Mesendoderm (in vitro differentiated cells): ENCODE measurements at regions not wholly inside any gene's neighbourhood (a gene's known extent, or its start where the extent isn't known, plus 50 kb on each side); places are given as distances from the start of the nearest gene placed in this dataset.

ENCODE experiments used
- DNase-seq: peaks from one replicate; pipeline ENCODE4 v3.0.0; 2013
- H2AK5ac ChIP-seq: 2 replicates; pipeline ENCODE4 v1.6.1; 2013; ENCODE audit warnings: low read length, inconsistent platforms
- H2BK120ac ChIP-seq: 2 replicates; pipeline ENCODE4 v1.6.1; 2013; ENCODE audit warnings: low read depth, mild to moderate bottlenecking, low read length, moderate library complexity, mixed read lengths
- H2BK15ac ChIP-seq: replicated peaks from 2 replicates; pipeline ENCODE4 v1.6.1; 2013; ENCODE audit warnings: low read depth, mild to moderate bottlenecking, moderate library complexity
- H2BK5ac ChIP-seq: 2 replicates; pipeline ENCODE4 v1.6.1; 2013; ENCODE audit warnings: low read length, inconsistent platforms
- H3K18ac ChIP-seq: 2 replicates; pipeline ENCODE4 v1.6.1; 2013; ENCODE audit warnings: mild to moderate bottlenecking, low read length, mixed read lengths
- H3K23ac ChIP-seq: one replicate; pipeline ENCODE4 v1.6.1; 2013; ENCODE audit warnings: low read length
- H3K27ac ChIP-seq: 2 replicates; pipeline ENCODE4 v1.5.1; 2013; ENCODE audit warnings: low read depth, mild to moderate bottlenecking, inconsistent platforms, low read length, moderate library complexity
- H3K27me3 ChIP-seq: 2 replicates; pipeline ENCODE4 v1.6.1; 2013; ENCODE audit warnings: low read length, control low read depth, mild to moderate bottlenecking, inconsistent platforms; ENCODE audit not compliant: insufficient read depth, poor library complexity
- H3K36me3 ChIP-seq: 2 replicates; pipeline ENCODE4 v1.6.1; 2013; ENCODE audit warnings: low read length, inconsistent platforms; ENCODE audit not compliant: control insufficient read depth, insufficient read depth
- H3K4ac ChIP-seq: one replicate; pipeline ENCODE4 v1.6.1; 2013; ENCODE audit warnings: low read depth, mild to moderate bottlenecking, low read length, moderate library complexity
- H3K4me1 ChIP-seq: 2 replicates; pipeline ENCODE4 v1.6.1; 2013; ENCODE audit warnings: low read depth, low read length, inconsistent platforms; ENCODE audit not compliant: control insufficient read depth
- H3K4me2 ChIP-seq: 2 replicates; pipeline ENCODE4 v1.6.1; 2013; ENCODE audit warnings: low read length
- H3K4me3 ChIP-seq: 2 replicates; pipeline ENCODE4 v1.5.1; 2013; ENCODE audit warnings: mild to moderate bottlenecking, low read length
- H3K56ac ChIP-seq: one replicate; pipeline ENCODE4 v1.6.1; 2013; ENCODE audit warnings: low read length
- H3K79me1 ChIP-seq: 2 replicates; pipeline ENCODE4 v1.6.1; 2013; ENCODE audit warnings: low read length, inconsistent platforms
- H3K79me2 ChIP-seq: 2 replicates; pipeline ENCODE4 v1.6.1; 2013; ENCODE audit warnings: mild to moderate bottlenecking, low read length; ENCODE audit not compliant: control insufficient read depth, insufficient read depth
- H3K9ac ChIP-seq: 2 replicates; pipeline ENCODE4 v1.6.1; 2013; ENCODE audit warnings: low read length, inconsistent platforms
- H4K5ac ChIP-seq: one replicate; pipeline ENCODE4 v1.6.1; 2013; ENCODE audit warnings: low read length
- H4K8ac ChIP-seq: one replicate; pipeline ENCODE4 v1.6.1; 2013; ENCODE audit warnings: low read depth, mild to moderate bottlenecking, control low read depth, low read length, moderate library complexity
- WGBS: extraction: QIAGEN DNeasy Blood & Tissue Kit; methylation state at CpG from one replicate; pipeline ENCODE4 v1.1.7; 2013; ENCODE audit warnings: low lambda C conversion rate, missing lambda C conversion rate; ENCODE audit not compliant: insufficient coverage; ENCODE audit errors: extremely low coverage; 5-methylcytosine and 5-hydroxymethylcytosine counted together

- WGBS = no CpG with 5 or more reads among the region's 4 CpGs
- Histone ChIP-seq H3K27ac (no peak overlapping the region), H3K4me3 (no peak overlapping the region)
Measured at GRCh38 chrX:10797466-10797865, 177.1 kb upstream of the MID1 start.

GRCh38 chrX:10798041-10798440 lies 177.7 kb upstream of the MID1 start:
- no peak for DNase-seq
- no peak overlapping the region for H4K8ac ChIP-seq
- no peaks in the 10 kb centered on the region for H3K79me1 ChIP-seq
- H3K56ac ChIP-seq = no peak overlapping the region
- no peak overlapping the region for H3K4me2 ChIP-seq
- no peak overlapping the region for H2BK15ac ChIP-seq
- H4K5ac ChIP-seq = no peak overlapping the region
- no peak overlapping the region for H2AK5ac ChIP-seq
- H3K36me3 ChIP-seq = no peaks in the 10 kb centered on the region
- H3K18ac ChIP-seq = no peak overlapping the region
- no peak overlapping the region for H2BK5ac ChIP-seq
- no peaks in the 10 kb centered on the region for H3K79me2 ChIP-seq
- no peak overlapping the region for H3K9ac ChIP-seq
- H3K4ac ChIP-seq = no peak overlapping the region
- H3K4me1 ChIP-seq = no peaks in the 10 kb centered on the region
- no CpG with 5 or more reads among the region's 3 CpGs for WGBS
- no peaks in the 10 kb centered on the region for H3K27me3 ChIP-seq
- H3K4me3 ChIP-seq = no peak overlapping the region
- no peak overlapping the region for H3K23ac ChIP-seq
- H3K27ac ChIP-seq = no peak overlapping the region
- H2BK120ac ChIP-seq = no peak overlapping the region

More at GRCh38 chrX:10797466-10797865, 177.1 kb upstream of the MID1 start:
- H3K4me1 ChIP-seq = no peaks in the 10 kb centered on the region
- peak; percentile 1 for DNase-seq
- no peak overlapping the region for H2BK5ac ChIP-seq
- H3K4me2 ChIP-seq = no peak overlapping the region
- no peak overlapping the region for H4K8ac ChIP-seq
- H3K9ac ChIP-seq = no peak overlapping the region
- no peak overlapping the region for H3K4ac ChIP-seq
- no peak overlapping the region for H3K56ac ChIP-seq
- no peak overlapping the region for H2BK15ac ChIP-seq
- no peaks in the 10 kb centered on the region for H3K79me1 ChIP-seq
- no peaks in the 10 kb centered on the region for H3K79me2 ChIP-seq
- no peaks in the 10 kb centered on the region for H3K36me3 ChIP-seq
- no peak overlapping the region for H3K23ac ChIP-seq
- no peak overlapping the region for H3K18ac ChIP-seq
- no peak overlapping the region for H2AK5ac ChIP-seq
- H4K5ac ChIP-seq = no peak overlapping the region
- no peaks in the 10 kb centered on the region for H3K27me3 ChIP-seq
- no peak overlapping the region for H2BK120ac ChIP-seq

- no peaks in the 10 kb centered on the region for H3K36me3 ChIP-seq
- no peaks in the 10 kb centered on the region for H3K79me2 ChIP-seq
- no peaks in the 10 kb centered on the region for H3K4me1 ChIP-seq
- no peak overlapping the region for H3K4ac ChIP-seq
- H2BK15ac ChIP-seq = no peak overlapping the region
- no peak overlapping the region for H3K27ac ChIP-seq
- H4K8ac ChIP-seq = no peak overlapping the region
- H2BK5ac ChIP-seq = no peak overlapping the region
- no peak overlapping the region for H3K23ac ChIP-seq
- no peak for DNase-seq
- H2BK120ac ChIP-seq = no peak overlapping the region
- no peak overlapping the region for H4K5ac ChIP-seq
- no peak overlapping the region for H3K56ac ChIP-seq
- H3K4me3 ChIP-seq = no peak overlapping the region
- no peaks in the 10 kb centered on the region for H3K27me3 ChIP-seq
- H3K9ac ChIP-seq = no peak overlapping the region
- H3K18ac ChIP-seq = no peak overlapping the region
- no peak overlapping the region for H3K4me2 ChIP-seq
- no peaks in the 10 kb centered on the region for H3K79me1 ChIP-seq
- H2AK5ac ChIP-seq = no peak overlapping the region
Measured at GRCh38 chrX:10800796-10801195, 180.4 kb upstream of the MID1 start.

- Histone ChIP-seq H2BK15ac (no peak overlapping the region), H3K18ac (no peak overlapping the region), H2AK5ac (no peak overlapping the region), H3K4me1 (no peaks in the 10 kb centered on the region), H4K5ac (no peak overlapping the region), H3K27me3 (no peaks in the 10 kb centered on the region), H3K4me3 (no peak overlapping the region), H3K23ac (no peak overlapping the region), H3K79me1 (no peaks in the 10 kb centered on the region), H4K8ac (no peak overlapping the region), H3K79me2 (no peaks in the 10 kb centered on the region), H3K27ac (no peak overlapping the region), H2BK5ac (no peak overlapping the region), H3K9ac (no peak overlapping the region), H3K4ac (no peak overlapping the region), H3K56ac (no peak overlapping the region), H2BK120ac (no peak overlapping the region), H3K4me2 (no peak overlapping the region), H3K36me3 (no peaks in the 10 kb centered on the region)
- no CpG with 5 or more reads among the region's 3 CpGs for WGBS
- DNase-seq = no peak
Measured at GRCh38 chrX:10811111-10811510, 190.7 kb upstream of the MID1 start.

GRCh38 chrX:10813761-10814160 lies 193.4 kb upstream of the MID1 start:
- H3K18ac ChIP-seq = no peak overlapping the region
- no peak overlapping the region for H3K56ac ChIP-seq
- no peak overlapping the region for H4K8ac ChIP-seq
- H3K27me3 ChIP-seq = no peaks in the 10 kb centered on the region
- no peak overlapping the region for H3K23ac ChIP-seq
- no peaks in the 10 kb centered on the region for H3K79me1 ChIP-seq
- H2BK120ac ChIP-seq = no peak overlapping the region
- no peak overlapping the region for H2AK5ac ChIP-seq
- no peak overlapping the region for H3K4me3 ChIP-seq
- no peak overlapping the region for H2BK15ac ChIP-seq
- H3K4ac ChIP-seq = no peak overlapping the region
- WGBS = no CpG with 5 or more reads among the region's 2 CpGs
- no peak overlapping the region for H4K5ac ChIP-seq
- no peaks in the 10 kb centered on the region for H3K79me2 ChIP-seq
- no peak for DNase-seq
- H3K4me2 ChIP-seq = no peak overlapping the region
- no peaks in the 10 kb centered on the region for H3K36me3 ChIP-seq
- no peak overlapping the region for H3K9ac ChIP-seq
- no peak overlapping the region for H3K27ac ChIP-seq
- no peaks in the 10 kb centered on the region for H3K4me1 ChIP-seq
- no peak overlapping the region for H2BK5ac ChIP-seq

- H2BK120ac ChIP-seq = no peak overlapping the region
- H3K23ac ChIP-seq = no peak overlapping the region
- no peak overlapping the region for H3K18ac ChIP-seq
- no peak overlapping the region for H3K4me3 ChIP-seq
- no peaks in the 10 kb centered on the region for H3K79me1 ChIP-seq
- H3K9ac ChIP-seq = no peak overlapping the region
- H2BK5ac ChIP-seq = no peak overlapping the region
- no peak overlapping the region for H3K27ac ChIP-seq
- no peaks in the 10 kb centered on the region for H3K27me3 ChIP-seq
- H3K4ac ChIP-seq = no peak overlapping the region
- no peaks in the 10 kb centered on the region for H3K79me2 ChIP-seq
- no peak overlapping the region for H2AK5ac ChIP-seq
- no peak overlapping the region for H3K4me2 ChIP-seq
- no peak for DNase-seq
- no peak overlapping the region for H4K5ac ChIP-seq
- no peak overlapping the region for H2BK15ac ChIP-seq
- H3K56ac ChIP-seq = no peak overlapping the region
- no peak overlapping the region for H4K8ac ChIP-seq
- H3K36me3 ChIP-seq = no peaks in the 10 kb centered on the region
- H3K4me1 ChIP-seq = no peaks in the 10 kb centered on the region
Measured at GRCh38 chrX:10818651-10819050, 198.3 kb upstream of the MID1 start.
